ENCODE measurements at regions not wholly inside any gene's neighbourhood (a gene's known extent, or its start where the extent isn't known, plus 50 kb on each side); places are given as distances from the start of the nearest gene placed in this dataset.

DNA sequence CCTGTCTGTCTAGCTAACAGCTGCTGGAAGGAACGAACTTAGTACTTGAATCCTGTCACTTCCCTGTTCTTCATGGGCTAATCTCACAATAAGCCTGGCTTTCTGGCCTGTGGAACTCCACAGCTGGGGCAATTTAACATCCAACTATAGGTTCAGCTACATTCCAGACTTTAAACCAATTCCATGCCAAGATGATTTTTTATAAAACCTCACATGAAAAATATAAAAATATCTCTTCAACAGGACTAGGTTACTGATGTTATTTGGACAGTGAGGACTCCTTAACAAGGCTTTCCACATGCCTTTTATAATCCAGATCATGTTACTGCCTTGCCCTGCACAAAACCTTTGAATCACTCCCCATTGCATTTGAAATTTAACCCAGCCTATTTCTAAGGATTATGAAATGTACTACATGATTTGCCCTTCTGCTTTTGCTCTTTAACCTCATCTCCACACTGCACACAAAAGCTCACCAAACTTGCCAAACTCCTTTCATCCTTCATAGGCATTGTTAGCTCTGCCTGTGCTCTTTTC lies 863.2 kb upstream of the CHAC2 start:
- Histone ChIP-seq H3K4me1 (ENCODE audit: low read length) (no peaks in the 10 kb centered on the region), H3K9me3 (replicated peaks; ENCODE audit: insufficient read depth, low read length) (no peaks in the 10 kb centered on the region)

DNA sequence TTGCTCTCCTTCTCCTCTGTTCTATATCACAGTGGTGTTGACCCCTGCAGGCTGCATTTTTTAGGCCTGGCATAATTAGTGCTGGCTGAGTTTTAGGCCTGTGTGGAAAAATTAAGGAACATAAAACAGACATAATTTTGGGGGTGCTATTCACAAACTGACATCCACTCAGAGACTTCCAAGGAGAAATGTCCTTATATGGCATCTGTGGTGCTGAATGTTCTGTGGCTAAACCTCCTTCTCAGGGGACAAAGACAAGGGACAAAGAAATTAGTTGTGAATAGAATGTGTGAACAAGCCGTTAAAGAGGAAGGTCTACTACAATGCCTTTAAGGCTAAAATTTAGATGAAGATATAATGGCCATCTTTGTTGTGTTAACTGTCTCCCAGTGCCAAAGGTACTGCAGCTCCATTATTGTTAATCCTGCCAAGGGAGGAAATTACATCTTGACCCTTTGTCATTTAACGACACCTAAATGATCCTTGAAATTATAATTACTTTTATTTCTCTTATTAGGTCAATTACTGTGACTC lies 870.0 kb upstream of the CHAC2 start:
- H3K4me1 ChIP-seq (ENCODE audit: low read length): no peaks in the 10 kb centered on the region
- no peak overlapping the region for H3K4me2 ChIP-seq (ENCODE audit: low read depth, low read length)
- H3K4me3 ChIP-seq (ENCODE audit: low read length): no peak overlapping the region
- no peaks in the 10 kb centered on the region for H3K9me2 ChIP-seq (replicated peaks; ENCODE audit: insufficient read depth, low read length)
- H3K9ac ChIP-seq (ENCODE audit: low read length): no peak overlapping the region
- H3K79me2 ChIP-seq (ENCODE audit: low read length): no peaks in the 10 kb centered on the region
- H3K27me3 ChIP-seq (replicated peaks; ENCODE audit: insufficient read depth, low read length): no peaks in the 10 kb centered on the region
- no peak for TF ChIP-seq EZH2phosphoT487 (IDR thresholded peaks at IDR 0.05; ENCODE audit: low read length)
- no peak for TF ChIP-seq CTCF (IDR thresholded peaks at IDR 0.05; ENCODE audit: low read length)
- no peak for TF ChIP-seq EZH2 (optimal IDR thresholded peaks at IDR 0.05; ENCODE audit: low read depth, low read length)
- no peaks in the 10 kb centered on the region for H3K36me3 ChIP-seq (replicated peaks; ENCODE audit: insufficient read depth, low read length)
- no peaks in the 10 kb centered on the region for H4K20me1 ChIP-seq (ENCODE audit: insufficient read depth, low read length)
- H3K27ac ChIP-seq (ENCODE audit: low read length): no peak overlapping the region
- H3F3A ChIP-seq (ENCODE audit: insufficient read depth, low read length): no peaks in the 10 kb centered on the region
- no peak for DNase-seq
- H3K9me3 ChIP-seq (replicated peaks; ENCODE audit: insufficient read depth, low read length): no peaks in the 10 kb centered on the region; the same call in 1 of the 2 replicates
- no peak overlapping the region for H2AFZ ChIP-seq (ENCODE audit: low read length)

More for the DNA sequence above, 863.2 kb upstream of the CHAC2 start:
- no peaks in the 10 kb centered on the region for H3K36me3 ChIP-seq (replicated peaks; ENCODE audit: insufficient read depth, low read length)
- TF ChIP-seq EZH2phosphoT487 (IDR thresholded peaks at IDR 0.05; ENCODE audit: low read length): no peak
- TF ChIP-seq CTCF (IDR thresholded peaks at IDR 0.05; ENCODE audit: low read length): no peak
- TF ChIP-seq EZH2 (optimal IDR thresholded peaks at IDR 0.05; ENCODE audit: low read depth, low read length): no peak
- no peak for DNase-seq
- H3K4me3 ChIP-seq (ENCODE audit: low read length): no peak overlapping the region
- no peak overlapping the region for H3K27ac ChIP-seq (ENCODE audit: low read length)
- no peak overlapping the region for H2AFZ ChIP-seq (ENCODE audit: low read length)
- no peak overlapping the region for H3K9ac ChIP-seq (ENCODE audit: low read length)
- no peaks in the 10 kb centered on the region for H3K9me2 ChIP-seq (replicated peaks; ENCODE audit: insufficient read depth, low read length)
- H3F3A ChIP-seq (ENCODE audit: insufficient read depth, low read length): no peaks in the 10 kb centered on the region
- H3K27me3 ChIP-seq (replicated peaks; ENCODE audit: insufficient read depth, low read length): no peaks in the 10 kb centered on the region
- no peak overlapping the region for H3K4me2 ChIP-seq (ENCODE audit: low read depth, low read length)
- H3K79me2 ChIP-seq (ENCODE audit: low read length): no peaks in the 10 kb centered on the region
- H4K20me1 ChIP-seq (ENCODE audit: insufficient read depth, low read length): no peaks in the 10 kb centered on the region

GRCh38 chr2:52895726-52896340 lies 871.8 kb upstream of the CHAC2 start:
- Histone ChIP-seq H3K36me3 (replicated peaks; ENCODE audit: insufficient read depth, low read length) (no peaks in the 10 kb centered on the region), H3K27ac (ENCODE audit: low read length) (no peak overlapping the region), H2AFZ (ENCODE audit: low read length) (no peak overlapping the region), H3K4me1 (ENCODE audit: low read length) (no peaks in the 10 kb centered on the region), H3K4me3 (ENCODE audit: low read length) (no peak overlapping the region), H3K79me2 (ENCODE audit: low read length) (no peaks in the 10 kb centered on the region), H3K27me3 (replicated peaks; ENCODE audit: insufficient read depth, low read length) (no peaks in the 10 kb centered on the region), H3K9me2 (replicated peaks; ENCODE audit: insufficient read depth, low read length) (no peaks in the 10 kb centered on the region), H3K9ac (ENCODE audit: low read length) (no peak overlapping the region), H3K4me2 (ENCODE audit: low read depth, low read length) (no peak overlapping the region), H3K9me3 (replicated peaks; ENCODE audit: insufficient read depth, low read length) (no peaks in the 10 kb centered on the region; the same call in 1 of the 2 replicates), H3F3A (ENCODE audit: insufficient read depth, low read length) (no peaks in the 10 kb centered on the region), H4K20me1 (ENCODE audit: insufficient read depth, low read length) (no peaks in the 10 kb centered on the region)
- no peak for DNase-seq
- TF ChIP-seq CTCF (IDR thresholded peaks at IDR 0.05; ENCODE audit: low read length): no peak
- TF ChIP-seq EZH2 (optimal IDR thresholded peaks at IDR 0.05; ENCODE audit: low read depth, low read length): no peak
- no peak for TF ChIP-seq EZH2phosphoT487 (IDR thresholded peaks at IDR 0.05; ENCODE audit: low read length)
